BJ (cell line): ENCODE measurements at regions not wholly inside any gene's neighbourhood (a gene's known extent, or its start where the extent isn't known, plus 50 kb on each side); places are given as distances from the start of the nearest gene placed in this dataset.

Experiments used
- CTCF ChIA-PET: fragments of 350-600 bp; formaldehyde crosslinking; extraction: SDS; loops from one replicate; lab custom pipeline; 2021; ENCODE audit warnings: antibody characterized with exemption, inconsistent platforms; lab: Yijun Ruan, JAX
- POLR2A ChIA-PET: fragments of 300-600 bp; sonication (Branson Sonifier 250); formaldehyde crosslinking; extraction: SDS; loops from one replicate; lab custom pipeline; 2021; ENCODE audit warnings: antibody characterized with exemption; lab: Charles Lee
- DNase-seq: peaks from one replicate; pipeline ENCODE4 v3.0.0-alpha.2; 2011; ENCODE audit warnings: low read depth
- H3K27me3 ChIP-seq: 2 replicates; pipeline ENCODE4 v1.6.0; 2011; ENCODE audit warnings: low read length; ENCODE audit not compliant: control insufficient read depth, insufficient read depth
- H3K36me3 ChIP-seq: 2 replicates; pipeline ENCODE4 v1.5.1; 2011; ENCODE audit warnings: low read length; ENCODE audit not compliant: control insufficient read depth, insufficient read depth
- H3K4me3 ChIP-seq: 2 replicates; pipeline ENCODE4 v1.5.1; 2011; ENCODE audit warnings: low read depth, mild to moderate bottlenecking, control low read depth, low read length
- TF ChIP-seq, protein P1 (sequence below): IDR thresholded peaks from 2 replicates; pipeline ENCODE4 v1.5.1; 2011; ENCODE audit warnings: low read depth, mild to moderate bottlenecking, control low read depth, inconsistent platforms, low read length, moderate library complexity; ENCODE audit not compliant: insufficient read depth

DNA sequence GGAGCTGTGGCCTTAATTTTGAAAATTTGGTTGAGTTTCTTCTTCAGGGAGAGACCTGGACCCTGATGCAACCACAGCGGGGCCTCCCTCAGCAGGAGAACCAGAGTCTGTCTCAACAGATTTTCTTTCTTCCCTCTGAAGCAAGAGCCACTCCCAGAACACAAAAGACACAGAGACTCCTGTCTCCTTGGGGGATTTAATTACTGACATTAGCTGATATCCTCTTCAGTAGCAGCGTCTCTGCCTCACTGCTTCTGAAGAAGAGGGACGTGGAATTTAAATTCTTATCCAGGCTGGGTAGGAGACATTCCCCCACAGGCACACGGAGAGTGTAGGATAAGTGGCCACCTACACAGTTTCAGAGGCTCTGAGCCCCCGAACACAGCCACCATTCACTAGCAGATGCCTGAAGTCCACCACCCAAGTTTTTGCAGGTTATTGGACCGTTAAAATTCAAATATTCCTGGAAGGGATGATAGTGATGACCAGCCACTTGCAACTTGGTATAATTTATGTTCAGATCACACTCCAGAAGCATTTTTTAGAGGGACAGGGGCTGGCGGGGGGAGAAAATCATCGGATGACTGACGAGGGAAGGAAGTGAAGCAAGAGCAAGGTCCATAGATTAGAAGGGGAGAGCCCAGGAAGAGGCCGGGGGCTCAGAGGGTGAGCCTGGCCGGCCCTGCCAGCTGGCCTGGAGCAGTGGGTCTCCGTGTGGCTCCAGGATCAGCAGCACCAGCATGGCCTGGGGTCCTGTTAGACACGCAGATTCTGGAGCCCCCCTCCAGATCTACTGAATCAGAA, 109.7 kb downstream of the BDH1 start:
- no peaks in the 10 kb centered on the region for H3K36me3 ChIP-seq
- TF ChIP-seq, protein P1, sequence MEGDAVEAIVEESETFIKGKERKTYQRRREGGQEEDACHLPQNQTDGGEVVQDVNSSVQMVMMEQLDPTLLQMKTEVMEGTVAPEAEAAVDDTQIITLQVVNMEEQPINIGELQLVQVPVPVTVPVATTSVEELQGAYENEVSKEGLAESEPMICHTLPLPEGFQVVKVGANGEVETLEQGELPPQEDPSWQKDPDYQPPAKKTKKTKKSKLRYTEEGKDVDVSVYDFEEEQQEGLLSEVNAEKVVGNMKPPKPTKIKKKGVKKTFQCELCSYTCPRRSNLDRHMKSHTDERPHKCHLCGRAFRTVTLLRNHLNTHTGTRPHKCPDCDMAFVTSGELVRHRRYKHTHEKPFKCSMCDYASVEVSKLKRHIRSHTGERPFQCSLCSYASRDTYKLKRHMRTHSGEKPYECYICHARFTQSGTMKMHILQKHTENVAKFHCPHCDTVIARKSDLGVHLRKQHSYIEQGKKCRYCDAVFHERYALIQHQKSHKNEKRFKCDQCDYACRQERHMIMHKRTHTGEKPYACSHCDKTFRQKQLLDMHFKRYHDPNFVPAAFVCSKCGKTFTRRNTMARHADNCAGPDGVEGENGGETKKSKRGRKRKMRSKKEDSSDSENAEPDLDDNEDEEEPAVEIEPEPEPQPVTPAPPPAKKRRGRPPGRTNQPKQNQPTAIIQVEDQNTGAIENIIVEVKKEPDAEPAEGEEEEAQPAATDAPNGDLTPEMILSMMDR = no peak
- ChIA-PET CTCF (interaction anchor here (1.1 kb wide), 1 partner anchor 16 kb away, joined by 4 read pairs; no protein-coding TSS in a partner anchor), POLR2A (no interaction called here)
- H3K27me3 ChIP-seq = peaks cover 2% of the 10 kb centered on the region; the same call in 1 of the 2 replicates
- H3K4me3 ChIP-seq = no peak overlapping the region
- no peak for DNase-seq

GRCh38 chr3:197444793-197445379, 110.9 kb downstream of the BDH1 start:
- TF ChIP-seq, protein P1 = no peak
- Histone ChIP-seq H3K27me3 (peaks cover 2% of the 10 kb centered on the region; the same call in 1 of the 2 replicates), H3K4me3 (no peak overlapping the region), H3K36me3 (no peaks in the 10 kb centered on the region)
- no peak for DNase-seq
- CTCF ChIA-PET = no interaction called here
- POLR2A ChIA-PET = no interaction called here

- POLR2A ChIA-PET = no interaction called here
- peaks cover 2% of the 10 kb centered on the region; the same call in 1 of the 2 replicates for H3K27me3 ChIP-seq
- no peak for DNase-seq
- H3K4me3 ChIP-seq = no peak overlapping the region
- CTCF ChIA-PET = interaction anchor here (1.3 to 1.6 kb wide), 2 partner anchors 11 to 67 kb away, joined by 3 to 6 read pairs; no protein-coding TSS in a partner anchor
- H3K36me3 ChIP-seq = no peaks in the 10 kb centered on the region
- TF ChIP-seq, protein P1 = no peak
These were observed 112.3 kb downstream of the BDH1 start for GRCh38 chr3:197443506-197443905.

- H3K4me3 ChIP-seq = no peak overlapping the region
- TF ChIP-seq, protein P1 = no peak
- H3K36me3 ChIP-seq = no peaks in the 10 kb centered on the region
- POLR2A ChIA-PET = no interaction called here
- CTCF ChIA-PET = no interaction called here
- peaks cover 2% of the 10 kb centered on the region; the same call in 1 of the 2 replicates for H3K27me3 ChIP-seq
- no peak for DNase-seq
These were observed 115.0 kb downstream of the BDH1 start for GRCh38 chr3:197440717-197441303.

DNA sequence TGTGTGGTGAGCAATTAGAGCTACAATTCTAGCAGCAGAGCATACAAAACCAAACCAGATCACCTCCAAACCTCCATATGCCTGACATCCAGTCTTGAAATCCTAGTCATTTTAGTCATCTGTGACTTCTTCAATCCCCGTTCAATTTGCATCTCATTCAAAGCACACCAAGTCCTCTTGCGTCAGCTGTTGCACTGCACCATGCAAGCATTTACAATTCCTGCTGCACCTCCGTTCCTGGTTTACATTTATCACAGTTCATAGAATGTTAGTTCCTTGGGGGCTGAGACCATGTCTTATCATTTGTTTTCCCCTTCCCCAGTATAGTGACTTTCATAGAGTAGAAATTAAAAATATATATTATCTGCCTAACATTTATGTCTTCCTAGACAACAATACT, 116.9 kb downstream of the BDH1 start:
- TF ChIP-seq, protein P1 = no peak
- Histone ChIP-seq H3K4me3 (no peak overlapping the region), H3K36me3 (no peaks in the 10 kb centered on the region), H3K27me3 (peaks cover 2% of the 10 kb centered on the region; the same call in 1 of the 2 replicates)
- POLR2A ChIA-PET = no interaction called here
- CTCF ChIA-PET = interaction anchor here (1.2 kb wide), 2 partner anchors 16 to 34 kb away, joined by 3 to 7 read pairs; no protein-coding TSS in a partner anchor
- DNase-seq = no peak
